ENCODE measurements at regions not wholly inside any gene's neighbourhood (a gene's known extent, or its start where the extent isn't known, plus 50 kb on each side); places are given as distances from the start of the nearest gene placed in this dataset.

- Histone ChIP-seq H3K79me2 (no peaks in the 10 kb centered on the region), H4K20me1 (ENCODE audit: insufficient read depth, poor library complexity, severe bottlenecking) (no peaks in the 10 kb centered on the region), H3K9me3 (ENCODE audit: low read depth) (no peaks in the 10 kb centered on the region), H3K9me2 (replicated peaks; ENCODE audit: insufficient read depth) (no peaks in the 10 kb centered on the region), H2AFZ (no peak overlapping the region), H3K4me3 (no peak overlapping the region), H3K4me1 (ENCODE audit: insufficient read depth) (peaks cover 18% of the 10 kb centered on the region), H3K27ac (no peak overlapping the region), H3K27me3 (no peaks in the 10 kb centered on the region), H3K4me2 (no peak overlapping the region), H3K36me3 (replicated peaks; ENCODE audit: insufficient read depth, low read depth) (no peaks in the 10 kb centered on the region)
- 70% methylated on average over 5 of the region's 5 CpGs for WGBS (ENCODE audit: low lambda C conversion rate, missing lambda C conversion rate)
- no peak for DNase-seq (ENCODE audit: low spot score)
- TF ChIP-seq CTCF (IDR thresholded peaks at IDR 0.05; ENCODE audit: poor library complexity) (no peak), EZH2phosphoT487 (IDR thresholded peaks at IDR 0.05; ENCODE audit: low read depth, severe bottlenecking, unreplicated experiment) (no peak), EZH2 (IDR thresholded peaks at IDR 0.05; ENCODE audit: borderline replicate concordance) (no peak)
Observed at GRCh38 chr4:186932196-186932595, 208.5 kb upstream of the FAT1 start.

- H3K9me3 ChIP-seq (ENCODE audit: low read depth) = no peaks in the 10 kb centered on the region
- WGBS (ENCODE audit: low lambda C conversion rate, missing lambda C conversion rate) = 61% methylated on average over 4 of the region's 4 CpGs
- H3K79me2 ChIP-seq = no peaks in the 10 kb centered on the region
- no peak overlapping the region for H3K4me2 ChIP-seq
- H4K20me1 ChIP-seq (ENCODE audit: insufficient read depth, poor library complexity, severe bottlenecking) = no peaks in the 10 kb centered on the region
- H3K27me3 ChIP-seq = no peaks in the 10 kb centered on the region
- no peak overlapping the region for H3K4me3 ChIP-seq
- TF ChIP-seq CTCF (IDR thresholded peaks at IDR 0.05; ENCODE audit: poor library complexity) (no peak), EZH2phosphoT487 (IDR thresholded peaks at IDR 0.05; ENCODE audit: low read depth, severe bottlenecking, unreplicated experiment) (no peak), EZH2 (IDR thresholded peaks at IDR 0.05; ENCODE audit: borderline replicate concordance) (no peak)
- H3K4me1 ChIP-seq (ENCODE audit: insufficient read depth) = peaks cover 18% of the 10 kb centered on the region
- H3K27ac ChIP-seq = no peak overlapping the region
- H3K9me2 ChIP-seq (replicated peaks; ENCODE audit: insufficient read depth) = no peaks in the 10 kb centered on the region
- H3K36me3 ChIP-seq (replicated peaks; ENCODE audit: insufficient read depth, low read depth) = no peaks in the 10 kb centered on the region
- DNase-seq (ENCODE audit: low spot score) = no peak
- H2AFZ ChIP-seq = no peak overlapping the region
Observed at GRCh38 chr4:186932631-186933187, 209.1 kb upstream of the FAT1 start.

GRCh38 chr4:186934244-186934643 lies 210.6 kb upstream of the FAT1 start:
- H3K79me2 ChIP-seq = no peaks in the 10 kb centered on the region
- TF ChIP-seq EZH2phosphoT487 (IDR thresholded peaks at IDR 0.05; ENCODE audit: low read depth, severe bottlenecking, unreplicated experiment) (no peak), EZH2 (IDR thresholded peaks at IDR 0.05; ENCODE audit: borderline replicate concordance) (no peak), CTCF (IDR thresholded peaks at IDR 0.05; ENCODE audit: poor library complexity) (no peak)
- WGBS (ENCODE audit: low lambda C conversion rate, missing lambda C conversion rate) = 89% methylated on average over 10 of the region's 10 CpGs
- DNase-seq (ENCODE audit: low spot score) = no peak
- H3K4me1 ChIP-seq (ENCODE audit: insufficient read depth) = peaks cover 18% of the 10 kb centered on the region
- no peaks in the 10 kb centered on the region for H3K27me3 ChIP-seq
- no peak overlapping the region for H3K27ac ChIP-seq
- no peak overlapping the region for H2AFZ ChIP-seq
- no peak overlapping the region for H3K4me3 ChIP-seq
- no peaks in the 10 kb centered on the region for H3K36me3 ChIP-seq (replicated peaks; ENCODE audit: insufficient read depth, low read depth)
- H3K9me2 ChIP-seq (replicated peaks; ENCODE audit: insufficient read depth) = no peaks in the 10 kb centered on the region
- no peaks in the 10 kb centered on the region for H3K9me3 ChIP-seq (ENCODE audit: low read depth)
- no peaks in the 10 kb centered on the region for H4K20me1 ChIP-seq (ENCODE audit: insufficient read depth, poor library complexity, severe bottlenecking)
- H3K4me2 ChIP-seq = no peak overlapping the region

Measured in hepatocyte (in vitro differentiated cells).